ENCODE measurements at regions not wholly inside any gene's neighbourhood (a gene's known extent, or its start where the extent isn't known, plus 50 kb on each side); places are given as distances from the start of the nearest gene placed in this dataset.

DNA sequence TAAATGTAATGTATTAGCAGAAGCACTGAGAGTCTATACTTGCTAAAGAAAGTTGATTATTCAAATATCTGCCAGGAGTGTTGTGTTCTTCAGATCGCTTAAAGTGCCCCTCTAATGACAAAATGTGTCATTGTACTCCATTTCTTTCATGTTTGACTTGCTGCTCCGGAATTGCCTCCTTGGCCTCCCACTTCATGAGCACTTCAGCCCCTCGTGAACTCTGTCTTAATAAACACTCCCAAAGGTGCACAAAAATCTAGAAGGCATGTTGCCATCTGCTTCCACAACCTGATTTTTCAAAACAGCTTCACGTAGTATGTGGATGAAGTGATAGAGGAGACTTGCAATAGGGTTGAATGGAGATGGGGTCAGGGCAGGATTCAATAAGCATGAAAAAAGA is 396.1 kb downstream of the TDRD15 start:
- TF ChIP-seq, protein P1, sequence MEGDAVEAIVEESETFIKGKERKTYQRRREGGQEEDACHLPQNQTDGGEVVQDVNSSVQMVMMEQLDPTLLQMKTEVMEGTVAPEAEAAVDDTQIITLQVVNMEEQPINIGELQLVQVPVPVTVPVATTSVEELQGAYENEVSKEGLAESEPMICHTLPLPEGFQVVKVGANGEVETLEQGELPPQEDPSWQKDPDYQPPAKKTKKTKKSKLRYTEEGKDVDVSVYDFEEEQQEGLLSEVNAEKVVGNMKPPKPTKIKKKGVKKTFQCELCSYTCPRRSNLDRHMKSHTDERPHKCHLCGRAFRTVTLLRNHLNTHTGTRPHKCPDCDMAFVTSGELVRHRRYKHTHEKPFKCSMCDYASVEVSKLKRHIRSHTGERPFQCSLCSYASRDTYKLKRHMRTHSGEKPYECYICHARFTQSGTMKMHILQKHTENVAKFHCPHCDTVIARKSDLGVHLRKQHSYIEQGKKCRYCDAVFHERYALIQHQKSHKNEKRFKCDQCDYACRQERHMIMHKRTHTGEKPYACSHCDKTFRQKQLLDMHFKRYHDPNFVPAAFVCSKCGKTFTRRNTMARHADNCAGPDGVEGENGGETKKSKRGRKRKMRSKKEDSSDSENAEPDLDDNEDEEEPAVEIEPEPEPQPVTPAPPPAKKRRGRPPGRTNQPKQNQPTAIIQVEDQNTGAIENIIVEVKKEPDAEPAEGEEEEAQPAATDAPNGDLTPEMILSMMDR (conservative IDR thresholded peaks at IDR 0.05 in 1 of 2, IDR thresholded peaks at IDR 0.05 in 1 of 2; ENCODE audit: low read depth in 1 of 2, low read length in 2 of 2) = no peak
- TF ChIP-seq EZH2 (IDR thresholded peaks at IDR 0.05; ENCODE audit: low read length, missing control alignments) = no peak
